Esophagus mucosa (tissue), 1 donor: ENCODE measurements at regions not wholly inside any gene's neighbourhood (a gene's known extent, or its start where the extent isn't known, plus 50 kb on each side); places are given as distances from the start of the nearest gene placed in this dataset.
"Not testable (repeated sequence)": the region's sequence is repeated elsewhere in the genome, so short reads cannot be mapped to it uniquely, and the experiment has no call there.

ENCODE experiments used
- ATAC-seq: fragments of 200-7000 bp; cut with Tn5 transposase; one replicate; pipeline ENCODE4 v1.9.1; 2020
- donor health status: DM: yes; HTN: yes; CAD: no.

GRCh38 chr10:34013235-34013634, 678.8 kb upstream of the NRP1 start:
- ATAC-seq: no peak

DNA sequence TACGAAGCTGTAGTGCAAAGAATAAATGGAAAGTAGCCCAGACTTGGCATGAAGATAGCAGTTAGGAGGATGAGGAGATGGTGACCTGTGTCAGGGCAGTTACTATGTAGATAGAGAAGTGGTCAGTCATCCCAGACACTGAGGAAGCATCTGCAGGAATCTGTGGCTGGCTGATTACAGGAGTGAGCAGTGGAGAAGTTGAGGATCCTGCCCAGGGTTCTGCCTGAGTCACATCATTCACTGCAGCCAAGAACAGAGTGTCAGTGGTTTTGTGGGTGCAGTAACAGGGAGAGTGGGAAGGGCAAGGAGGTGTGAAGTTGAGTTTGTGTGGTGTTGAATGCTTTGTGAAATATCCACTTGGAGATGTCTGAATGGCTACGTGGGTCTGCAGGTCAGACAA, 676.4 kb upstream of the NRP1 start:
- no peak for ATAC-seq

DNA sequence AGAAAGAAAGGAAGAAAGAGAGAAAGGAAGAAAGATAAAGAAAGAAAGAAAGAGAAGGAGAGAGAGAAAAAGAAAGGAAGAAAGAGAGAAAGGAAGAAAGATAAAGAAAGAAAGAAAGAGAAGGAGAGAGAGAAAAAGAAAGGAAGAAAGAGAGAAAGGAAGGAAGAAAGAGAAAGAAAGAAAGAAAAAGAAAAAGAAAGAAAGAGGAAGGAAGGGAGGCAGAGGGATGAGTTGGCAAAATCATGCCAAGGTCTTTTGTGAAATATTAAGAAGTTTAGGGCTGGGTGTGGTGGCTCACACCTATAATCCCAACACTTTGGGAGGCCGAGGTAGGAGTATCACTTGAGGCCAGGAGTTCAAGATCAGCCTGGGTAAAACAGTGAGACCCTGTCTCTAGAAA, 675.8 kb upstream of the NRP1 start:
- not testable (repeated sequence) for ATAC-seq

- ATAC-seq: no peak
Measured at GRCh38 chr10:34008656-34009055, 674.2 kb upstream of the NRP1 start.

DNA sequence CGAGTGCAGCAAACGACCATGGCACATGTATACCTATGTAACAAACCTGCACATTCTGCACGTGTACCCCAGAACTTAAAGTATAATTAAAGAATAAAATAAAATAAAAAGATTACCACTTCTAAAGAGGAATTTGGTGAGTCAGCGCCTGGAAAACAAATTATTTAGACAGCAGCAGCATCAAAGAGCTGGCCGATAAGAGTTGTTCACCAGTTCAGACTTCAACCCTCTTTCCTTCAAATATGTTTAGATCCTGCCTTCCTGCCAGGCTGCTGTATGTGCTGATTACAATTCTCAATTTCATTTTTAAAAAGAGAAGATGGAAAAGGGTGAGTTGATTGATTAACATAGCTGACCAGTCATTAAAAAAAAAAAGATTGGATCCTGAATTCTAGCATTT, 672.0 kb upstream of the NRP1 start:
- ATAC-seq: no peak

DNA sequence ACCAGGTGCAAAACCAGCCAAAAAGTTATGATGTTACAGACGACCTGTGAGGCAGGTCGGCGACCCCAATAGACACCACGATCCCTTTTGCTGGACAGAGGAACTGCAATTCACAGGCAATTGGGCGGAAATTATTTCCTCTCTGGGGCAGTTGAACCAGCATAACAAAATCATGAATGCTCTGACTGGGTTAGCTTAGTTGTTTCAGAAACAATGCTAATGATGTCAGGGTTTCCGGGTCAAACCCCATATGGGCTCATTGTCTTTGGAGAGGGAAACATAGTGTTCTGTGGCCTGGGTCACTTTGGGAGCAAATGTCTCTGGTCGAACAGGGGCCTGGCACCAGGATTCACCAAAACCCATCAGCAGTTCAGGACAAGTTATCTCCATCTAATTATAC, 669.1 kb upstream of the NRP1 start:
- ATAC-seq: no peak

DNA sequence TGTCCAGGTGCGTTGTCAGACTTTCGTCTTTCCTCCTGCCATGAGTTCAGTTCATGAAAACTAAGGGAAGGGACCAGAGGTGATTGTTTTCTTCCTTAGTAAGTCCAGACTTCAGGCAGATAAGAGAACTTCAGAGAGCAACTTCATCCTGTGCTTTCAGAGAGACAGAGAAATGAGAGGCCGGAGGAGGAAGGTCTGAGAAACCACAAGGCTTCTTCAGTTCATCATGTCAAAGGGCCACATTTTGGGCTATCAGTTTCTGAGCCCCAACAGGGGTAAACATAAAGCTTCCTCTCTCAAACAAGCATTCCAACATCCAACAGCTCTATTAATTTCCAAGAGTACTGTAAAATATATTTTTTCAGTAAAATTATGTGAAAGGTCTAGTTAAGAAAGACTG, 668.4 kb upstream of the NRP1 start:
- ATAC-seq: no peak

DNA sequence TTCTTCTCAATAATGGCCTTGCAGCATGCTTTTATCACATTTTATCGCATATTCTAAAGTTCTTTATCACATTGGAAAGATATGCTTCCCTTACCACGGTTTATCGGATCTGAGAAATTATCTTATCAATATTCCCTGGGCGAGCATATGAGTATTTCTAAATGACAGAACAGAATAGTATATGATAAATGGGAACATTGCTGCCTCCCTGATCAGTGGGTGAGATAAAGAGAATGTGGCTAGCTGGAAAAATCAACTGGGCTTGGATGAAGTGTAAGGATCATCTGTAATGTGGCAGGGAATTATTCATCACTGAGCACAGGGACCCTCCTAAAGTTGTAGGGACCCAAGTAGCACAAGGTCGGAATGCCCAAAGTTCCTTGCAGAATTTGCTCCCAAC, 667.4 kb upstream of the NRP1 start:
- ATAC-seq: no peak

GRCh38 chr10:34001087-34001580, 666.7 kb upstream of the NRP1 start:
- ATAC-seq: no peak

DNA sequence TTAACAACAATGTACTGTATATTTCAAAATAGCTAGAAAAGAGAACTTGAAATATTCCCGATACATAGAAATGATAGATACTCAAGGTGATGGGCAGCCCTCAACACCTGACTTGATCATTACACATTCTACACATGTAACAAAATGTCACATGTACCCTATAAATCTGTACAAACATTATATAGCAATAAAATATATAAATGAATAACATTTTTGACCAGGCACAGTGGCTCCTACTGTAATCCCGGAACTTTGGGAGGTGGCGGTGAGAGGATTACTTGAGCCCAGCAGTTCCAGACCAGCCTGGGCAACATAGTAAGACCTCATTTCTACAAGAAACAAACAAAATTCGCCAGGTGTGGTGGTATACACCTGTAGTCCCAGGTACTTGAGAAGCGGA, 659.5 kb upstream of the NRP1 start:
- no peak for ATAC-seq

GRCh38 chr10:33991924-33992323, 657.5 kb upstream of the NRP1 start:
- no peak for ATAC-seq

DNA sequence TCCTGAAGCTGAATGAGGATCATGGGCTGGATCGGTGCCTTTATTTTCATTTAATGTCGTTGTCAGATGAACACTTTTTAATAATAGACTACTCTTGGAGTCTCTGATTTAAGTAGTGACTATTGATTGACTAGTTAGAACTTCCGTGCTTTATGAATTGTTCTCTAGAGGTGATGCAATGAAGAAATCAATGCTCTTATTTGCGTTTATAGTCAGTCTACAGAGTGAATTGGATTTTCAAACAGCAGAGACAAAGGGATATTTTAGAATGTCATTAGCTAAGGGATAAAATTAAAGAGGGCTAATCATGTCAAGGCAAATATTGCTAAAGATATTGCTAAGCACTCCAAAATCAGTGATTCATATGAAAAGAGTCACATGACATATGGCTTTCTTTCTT, 652.0 kb upstream of the NRP1 start:
- no peak for ATAC-seq

DNA sequence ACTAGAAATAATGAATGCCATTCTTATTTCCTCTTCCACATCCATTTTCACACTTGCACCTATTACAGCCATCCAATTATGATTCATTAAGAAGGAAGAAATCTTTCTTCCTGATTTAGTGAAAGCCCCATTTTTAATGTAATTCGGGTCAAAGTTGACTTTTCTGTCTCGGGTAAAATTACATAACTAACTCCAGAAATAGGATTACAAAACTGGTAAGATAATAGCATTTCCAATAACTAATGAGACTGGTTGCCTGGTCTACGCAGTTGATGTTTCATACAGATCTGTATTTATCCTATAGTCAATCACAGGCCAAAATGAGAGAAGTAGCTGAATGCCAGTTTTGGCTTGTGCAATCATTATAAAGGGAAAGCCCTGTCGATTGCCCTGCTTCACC, 651.5 kb upstream of the NRP1 start:
- ATAC-seq: no peak

DNA sequence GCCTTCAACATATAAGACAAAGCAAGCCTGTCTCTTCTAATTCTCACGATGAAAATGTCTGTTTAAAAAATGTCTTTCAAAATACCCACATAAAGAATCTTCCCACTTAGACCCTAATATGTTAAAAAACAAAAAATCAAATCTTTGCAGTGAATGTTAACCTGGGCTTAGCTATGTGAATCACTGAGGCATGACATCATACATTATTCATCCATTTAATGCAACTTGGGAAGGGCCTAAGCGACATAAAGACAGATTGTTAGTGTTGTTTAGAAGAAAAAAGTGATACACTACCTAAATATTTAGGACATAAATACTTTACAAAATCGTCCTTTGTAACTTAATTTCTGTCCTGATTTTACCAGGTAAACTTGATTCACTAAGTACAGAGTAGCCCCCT, 648.5 kb upstream of the NRP1 start:
- peak; percentile 29 for ATAC-seq

GRCh38 chr10:33981301-33981700, 646.8 kb upstream of the NRP1 start:
- no peak for ATAC-seq

DNA sequence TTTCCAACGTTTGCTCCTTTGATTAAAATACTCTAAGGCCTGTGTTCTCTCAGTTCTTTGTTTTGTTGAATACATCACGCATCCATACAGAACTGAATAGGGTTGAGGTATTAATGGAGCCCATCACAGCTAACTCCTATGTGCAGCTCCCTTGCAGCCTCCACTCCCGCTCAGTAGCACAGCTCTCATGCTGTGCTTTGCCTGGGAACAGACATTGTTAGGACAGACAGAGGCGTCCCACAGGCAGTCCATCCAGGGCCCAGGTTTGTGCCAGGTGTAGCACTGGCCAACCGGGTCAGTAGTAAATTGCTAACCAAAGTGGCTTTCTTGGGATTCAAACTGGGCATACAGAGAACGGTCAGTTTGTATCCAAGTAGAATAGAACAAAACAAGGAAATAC, 644.7 kb upstream of the NRP1 start:
- ATAC-seq: no peak

GRCh38 chr10:33975481-33975880, 641.0 kb upstream of the NRP1 start:
- no peak for ATAC-seq

- ATAC-seq: no peak
Measured at GRCh38 chr10:33974976-33975478, 640.6 kb upstream of the NRP1 start.

DNA sequence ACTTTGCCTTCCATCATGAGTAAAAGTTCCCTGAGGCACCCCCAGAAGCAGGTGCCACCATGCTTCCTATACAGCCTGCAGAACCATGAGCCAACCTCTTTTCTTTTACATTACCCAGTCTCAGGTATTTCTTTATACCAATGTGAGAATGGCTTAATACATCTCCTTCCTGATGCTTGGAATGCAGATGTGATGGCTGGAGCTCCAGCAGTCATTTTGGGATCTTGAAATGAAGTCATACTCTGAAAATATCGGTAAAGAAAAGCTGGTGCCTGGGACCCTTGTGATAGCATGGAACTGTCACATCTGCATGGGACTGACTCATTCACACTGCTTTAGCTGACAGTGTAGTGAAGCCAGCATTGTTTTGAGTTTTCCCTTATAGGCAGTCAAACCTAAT, 634.5 kb upstream of the NRP1 start:
- no peak for ATAC-seq

GRCh38 chr10:33967606-33968120, 633.2 kb upstream of the NRP1 start:
- ATAC-seq: no peak

GRCh38 chr10:33966946-33967345, 632.5 kb upstream of the NRP1 start:
- ATAC-seq: no peak

- no peak for ATAC-seq
Measured at GRCh38 chr10:33965795-33966581, 631.5 kb upstream of the NRP1 start.

- no peak for ATAC-seq
Measured at GRCh38 chr10:33963729-33964128, 629.3 kb upstream of the NRP1 start.

DNA sequence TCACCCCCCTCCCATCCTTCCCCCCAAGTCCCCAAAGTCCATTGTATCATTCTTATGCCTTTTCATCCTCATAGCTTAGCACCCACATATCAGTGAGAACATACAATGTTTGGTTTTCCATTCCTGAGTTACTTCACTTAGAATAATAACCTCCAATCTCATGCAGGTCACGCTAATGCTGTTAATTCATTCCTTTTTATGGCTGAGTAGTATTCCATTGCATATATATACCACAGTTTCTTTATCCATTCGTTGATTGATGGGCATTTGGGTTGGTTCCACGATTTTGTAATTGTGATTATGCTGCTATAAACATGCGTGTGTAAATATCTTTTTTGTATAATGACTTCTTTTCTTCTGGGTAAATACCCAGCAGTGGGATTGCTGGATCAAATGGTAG, 621.9 kb upstream of the NRP1 start:
- ATAC-seq: not testable (repeated sequence)

DNA sequence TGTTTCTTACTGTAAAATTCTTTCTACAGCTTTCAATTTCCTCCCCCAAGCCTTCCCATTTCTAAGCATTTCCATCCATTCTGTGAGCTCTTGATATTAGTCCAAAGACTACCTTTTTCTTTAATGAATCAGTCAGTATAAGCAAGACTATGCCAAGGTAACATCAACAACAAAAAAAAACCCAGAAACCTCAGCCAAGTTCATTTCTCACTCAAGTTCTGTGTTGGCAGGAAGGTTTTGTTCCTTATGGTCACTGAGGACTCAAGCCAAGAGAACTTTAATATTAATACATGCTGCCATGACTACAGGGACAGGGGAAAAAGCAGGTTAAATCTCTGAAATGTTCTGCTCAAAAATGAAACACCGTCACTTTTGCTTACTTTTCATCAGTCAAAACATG, 621.2 kb upstream of the NRP1 start:
- ATAC-seq: no peak
